ENCODE measurements at regions not wholly inside any gene's neighbourhood (a gene's known extent, or its start where the extent isn't known, plus 50 kb on each side); places are given as distances from the start of the nearest gene placed in this dataset.

- WGBS (ENCODE audit: insufficient coverage, low coverage, missing lambda C conversion rate): 13% methylated on average over 8 of the region's 8 CpGs
- Histone ChIP-seq H3K9ac (ENCODE audit: insufficient read depth in 1 of 2, low read depth in 2 of 2, low read length in 2 of 2) (peak overlapping the region in 1 of 2 experiments; percentile 21; a peak in 1 of 4 replicates), H3K4me3 (no peak overlapping the region), H3K9me1 (ENCODE audit: control insufficient read depth, insufficient read depth, low read length) (no peaks in the 10 kb centered on the region), H3K27ac (ENCODE audit: extremely low read depth, low read depth, low read length) (peak overlapping the region; percentile 28), H2AFZ (ENCODE audit: low read depth, low read length) (peak overlapping the region; percentile 79), H3K36me3 (ENCODE audit: control insufficient read depth, insufficient read depth, low read length) (no peaks in the 10 kb centered on the region), H3K4me1 (replicated peaks in 1 of 2; ENCODE audit: control insufficient read depth in 2 of 2, insufficient read depth in 2 of 2, low read length in 2 of 2) (peaks cover 0 to 23% of the 10 kb centered on the region in 2 experiments; a peak in 2 of 5 replicates), H3K9me3 (replicated peaks; ENCODE audit: control insufficient read depth, insufficient read depth, low read depth, low read length) (no peaks in the 10 kb centered on the region), H3K79me2 (ENCODE audit: control insufficient read depth, insufficient read depth, low read length) (no peaks in the 10 kb centered on the region), H3K27me3 (ENCODE audit: control insufficient read depth in 2 of 2, insufficient read depth in 2 of 2, low read length in 2 of 2) (no peaks in the 10 kb centered on the region), H3K4me2 (ENCODE audit: insufficient read depth, low read length) (peak overlapping the region; percentile 32; the same call in 1 of the 2 replicates), H4K20me1 (replicated peaks; ENCODE audit: control insufficient read depth, insufficient read depth, low read length) (no peaks in the 10 kb centered on the region)
- intact Hi-C loops (cut with micrococcal nuclease) (no loop called here), in situ Hi-C loops (cut with MboI) (no loop called here)
- BruUV-seq (replicated peaks): no TSS peak
- CTCF ChIA-PET (ENCODE audit: low intra/inter-chr PET ratio): no interaction called here
- FAIRE-seq (no peak), DNase-seq (ENCODE audit: extremely low read depth in 1 of 4, low spot score in 3 of 4) (no peak), ATAC-seq (peak; percentile 45; the same call in 2 of the 3 replicates)
- POLR2A ChIA-PET: interaction anchor here (0.6 to 1.6 kb wide), 2 partner anchors 19 to 1339 kb away, joined by 3 read pairs; no protein-coding TSS in a partner anchor
- peak; percentile 34; the same call in 1 of the 2 replicates for TF ChIP-seq FOSL1 (tag; conservative IDR thresholded peaks at IDR 0.05)
- no peak for TF ChIP-seq MTA2 (IDR thresholded peaks at IDR 0.05; ENCODE audit: low read depth)
- TF ChIP-seq ZNF586 (CRISPR knock-in tag; conservative IDR thresholded peaks at IDR 0.05): no peak
- no peak for TF ChIP-seq ATF7 (IDR thresholded peaks at IDR 0.05)
- TF ChIP-seq CEBPB (tag; IDR thresholded peaks at IDR 0.05): peak; percentile 91
- no peak for TF ChIP-seq EGR1 (conservative IDR thresholded peaks at IDR 0.05)
- TF ChIP-seq NFRKB (IDR thresholded peaks at IDR 0.05; ENCODE audit: low read depth): 0 out of 2 replicates have a peak, but pooled peaks have one; percentile 28
- 0 out of 2 replicates have a peak, but pooled peaks have one; percentile 7 for TF ChIP-seq ZNF175 (CRISPR knock-in tag; IDR thresholded peaks at IDR 0.05; ENCODE audit: low read depth)
- TF ChIP-seq CBFA2T3 (IDR thresholded peaks at IDR 0.05): no peak
- no peak for TF ChIP-seq CAMTA2 (CRISPR knock-in tag; conservative IDR thresholded peaks at IDR 0.05)
- no peak for TF ChIP-seq E2F4 (CRISPR knock-in tag; IDR thresholded peaks at IDR 0.05; ENCODE audit: low read depth)
- TF ChIP-seq ZNF589 (CRISPR knock-in tag; IDR thresholded peaks at IDR 0.05; ENCODE audit: low read depth): peak; percentile 43; the same call in 1 of the 2 replicates
- no peak for TF ChIP-seq FOXA1 (IDR thresholded peaks at IDR 0.05; ENCODE audit: borderline replicate concordance)
- 0 out of 2 replicates have a peak, but pooled peaks have one; percentile 4 for TF ChIP-seq ATF4 (CRISPR knock-in tag; IDR thresholded peaks at IDR 0.05)
- TF ChIP-seq FOXP1 (CRISPR knock-in tag; IDR thresholded peaks at IDR 0.05): no peak
- TF ChIP-seq CEBPG (CRISPR knock-in tag; IDR thresholded peaks at IDR 0.05): 0 out of 2 replicates have a peak, but pooled peaks have one; percentile 22
- peak; percentile 58 to 59 for TF ChIP-seq CEBPG (tag; conservative IDR thresholded peaks at IDR 0.05 in 1 of 2, IDR thresholded peaks at IDR 0.05 in 1 of 2)
- peak; percentile 27 to 47; a peak in 3 of 4 replicates for TF ChIP-seq FOXK2 (conservative IDR thresholded peaks at IDR 0.05 in 1 of 2, IDR thresholded peaks at IDR 0.05 in 1 of 2; ENCODE audit: low read depth in 2 of 2)
- 0 out of 2 replicates have a peak, but pooled peaks have one; percentile 23 for TF ChIP-seq CXXC5 (CRISPR knock-in tag; IDR thresholded peaks at IDR 0.05)
- TF ChIP-seq ZNF384 (IDR thresholded peaks at IDR 0.05; ENCODE audit: low read depth, low read length): no peak
- no peak for TF ChIP-seq SMAD1 (IDR thresholded peaks at IDR 0.05; ENCODE audit: low read depth, low read length, partially characterized antibody)
Observed at GRCh38 chr6:139940741-139941729, 566.6 kb upstream of the CITED2 start.

All from K562 (cell line).